Thyroid gland (tissue), 4 donors: ENCODE measurements at regions not wholly inside any gene's neighbourhood (a gene's known extent, or its start where the extent isn't known, plus 50 kb on each side); places are given as distances from the start of the nearest gene placed in this dataset.

Experiments used
- POLR2A ChIP-seq, 2 donors: fragments of 450-650 bp; IDR thresholded peaks; one replicate each; pipeline ENCODE4 v1.6.1; 2017; ENCODE audit warnings: antibody characterized with exemption in 2 of 2, mild to moderate bottlenecking in 2 of 2, moderate library complexity in 1 of 2
- TF ChIP-seq, protein P1 (sequence below), 6 experiments: fragments of 200-600 bp in 3 of 6; fragments of 450-650 bp in 3 of 6; sonication (generic) in 3 of 6; IDR thresholded peaks; one replicate each; pipeline ENCODE4 v1.5.1; 2016 to 2019; ENCODE audit warnings: antibody characterized with exemption in 6 of 6, mild to moderate bottlenecking in 2 of 6, inconsistent platforms in 1 of 6, moderate library complexity in 1 of 6

DNA sequence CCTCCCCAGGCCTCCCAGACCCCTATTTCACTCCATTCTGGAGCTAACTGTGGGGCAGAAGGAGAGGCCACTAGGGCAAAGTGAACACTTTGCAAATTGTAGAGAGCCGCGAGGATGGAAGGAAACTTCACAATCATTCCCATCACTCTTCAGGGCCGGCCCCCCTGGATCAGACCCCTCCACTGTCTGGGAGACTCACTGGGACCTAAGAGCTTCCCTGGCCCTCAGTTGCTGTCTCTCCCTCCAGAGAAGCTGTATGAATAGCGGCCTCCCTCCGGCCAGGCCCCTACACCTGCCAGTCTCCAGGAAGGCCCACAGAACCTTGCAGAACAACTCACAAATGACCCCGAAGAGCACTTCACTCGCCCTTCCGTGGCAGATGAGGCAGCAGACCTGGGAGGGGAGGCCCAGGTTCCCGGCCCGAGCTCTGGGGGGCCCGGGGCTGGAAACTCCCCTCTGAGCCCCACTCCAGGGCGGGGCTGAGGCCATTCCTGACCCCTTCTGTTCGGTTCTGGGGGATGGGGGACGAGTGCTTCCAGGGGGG is 141.9 kb upstream of the IER5L start:
- TF ChIP-seq, protein P1, sequence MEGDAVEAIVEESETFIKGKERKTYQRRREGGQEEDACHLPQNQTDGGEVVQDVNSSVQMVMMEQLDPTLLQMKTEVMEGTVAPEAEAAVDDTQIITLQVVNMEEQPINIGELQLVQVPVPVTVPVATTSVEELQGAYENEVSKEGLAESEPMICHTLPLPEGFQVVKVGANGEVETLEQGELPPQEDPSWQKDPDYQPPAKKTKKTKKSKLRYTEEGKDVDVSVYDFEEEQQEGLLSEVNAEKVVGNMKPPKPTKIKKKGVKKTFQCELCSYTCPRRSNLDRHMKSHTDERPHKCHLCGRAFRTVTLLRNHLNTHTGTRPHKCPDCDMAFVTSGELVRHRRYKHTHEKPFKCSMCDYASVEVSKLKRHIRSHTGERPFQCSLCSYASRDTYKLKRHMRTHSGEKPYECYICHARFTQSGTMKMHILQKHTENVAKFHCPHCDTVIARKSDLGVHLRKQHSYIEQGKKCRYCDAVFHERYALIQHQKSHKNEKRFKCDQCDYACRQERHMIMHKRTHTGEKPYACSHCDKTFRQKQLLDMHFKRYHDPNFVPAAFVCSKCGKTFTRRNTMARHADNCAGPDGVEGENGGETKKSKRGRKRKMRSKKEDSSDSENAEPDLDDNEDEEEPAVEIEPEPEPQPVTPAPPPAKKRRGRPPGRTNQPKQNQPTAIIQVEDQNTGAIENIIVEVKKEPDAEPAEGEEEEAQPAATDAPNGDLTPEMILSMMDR (IDR thresholded peaks at IDR 0.05): no peak
- peak; percentile 12 to 27 for TF ChIP-seq POLR2A (IDR thresholded peaks at IDR 0.05)
